ENCODE measurements at regions not wholly inside any gene's neighbourhood (a gene's known extent, or its start where the extent isn't known, plus 50 kb on each side); places are given as distances from the start of the nearest gene placed in this dataset.

- no peak for ATAC-seq
Observed at GRCh38 chr4:157932936-157933335, 239.9 kb downstream of the GASK1B start.

GRCh38 chr4:157929486-157929885 is 243.3 kb downstream of the GASK1B start:
- no peak overlapping the region for H3K4me3 ChIP-seq
- DNase-seq = no peak
- ATAC-seq = no peak
- intact Hi-C loops (cut with DNase I) = no loop called here
- no peaks in the 10 kb centered on the region for H3K9me3 ChIP-seq
- H3K36me3 ChIP-seq = no peaks in the 10 kb centered on the region
- no peaks in the 10 kb centered on the region for H3K27me3 ChIP-seq
- no peaks in the 10 kb centered on the region for H3K4me1 ChIP-seq
- no peak overlapping the region for H3K27ac ChIP-seq
- TF ChIP-seq CTCF (IDR thresholded peaks at IDR 0.05) = no peak

More at GRCh38 chr4:157932936-157933335, 239.9 kb downstream of the GASK1B start:
- no peak overlapping the region for H3K4me3 ChIP-seq
- no peaks in the 10 kb centered on the region for H3K36me3 ChIP-seq
- H3K27ac ChIP-seq = no peak overlapping the region
- no peak for DNase-seq
- TF ChIP-seq CTCF (IDR thresholded peaks at IDR 0.05) = no peak
- no peaks in the 10 kb centered on the region for H3K27me3 ChIP-seq
- intact Hi-C loops (cut with DNase I) = no loop called here
- H3K4me1 ChIP-seq = no peaks in the 10 kb centered on the region
- H3K9me3 ChIP-seq = no peaks in the 10 kb centered on the region

- intact Hi-C loops (cut with DNase I) = no loop called here
- Histone ChIP-seq H3K36me3 (no peaks in the 10 kb centered on the region), H3K4me1 (no peaks in the 10 kb centered on the region), H3K9me3 (peaks cover 0 to 5% of the 10 kb centered on the region in 2 donors), H3K4me3 (no peak overlapping the region), H3K27ac (no peak overlapping the region), H3K27me3 (no peaks in the 10 kb centered on the region)
- DNase-seq = no peak
- ATAC-seq = no peak
- TF ChIP-seq CTCF (IDR thresholded peaks at IDR 0.05) = no peak
Observed at GRCh38 chr4:157918036-157918832, 254.6 kb downstream of the GASK1B start.

GRCh38 chr4:157912212-157912611 is 260.6 kb downstream of the GASK1B start:
- TF ChIP-seq CTCF (IDR thresholded peaks at IDR 0.05) = no peak
- H3K27ac ChIP-seq = no peak overlapping the region
- DNase-seq = no peak
- no peaks in the 10 kb centered on the region for H3K9me3 ChIP-seq
- no peaks in the 10 kb centered on the region for H3K27me3 ChIP-seq
- intact Hi-C loops (cut with DNase I) = no loop called here
- no peaks in the 10 kb centered on the region for H3K4me1 ChIP-seq
- no peak for ATAC-seq
- H3K36me3 ChIP-seq = no peaks in the 10 kb centered on the region
- H3K4me3 ChIP-seq = no peak overlapping the region

GRCh38 chr4:157911662-157912061 is 261.2 kb downstream of the GASK1B start:
- intact Hi-C loops (cut with DNase I) = no loop called here
- no peak overlapping the region for H3K27ac ChIP-seq
- TF ChIP-seq CTCF (IDR thresholded peaks at IDR 0.05) = no peak
- H3K36me3 ChIP-seq = no peaks in the 10 kb centered on the region
- DNase-seq (no peak), ATAC-seq (no peak)
- no peaks in the 10 kb centered on the region for H3K4me1 ChIP-seq
- no peak overlapping the region for H3K4me3 ChIP-seq
- H3K9me3 ChIP-seq = no peaks in the 10 kb centered on the region
- no peaks in the 10 kb centered on the region for H3K27me3 ChIP-seq
